Transverse colon (tissue), 4 donors: ENCODE measurements at regions not wholly inside any gene's neighbourhood (a gene's known extent, or its start where the extent isn't known, plus 50 kb on each side); places are given as distances from the start of the nearest gene placed in this dataset.

Experiments used
- DNase-seq: peaks from one replicate; pipeline ENCODE4 v3.0.0-alpha.2; 2019
- H3K27ac ChIP-seq, 4 donors: fragments of 200-600 bp; sonication (generic); 2 replicates each; pipeline ENCODE4 v1.5.1; 2016 to 2018; ENCODE audit warnings: inconsistent platforms in 4 of 4
- H3K27me3 ChIP-seq: fragments of 200-600 bp; sonication (generic); 2 replicates; pipeline ENCODE4 v1.5.1; 2017; ENCODE audit warnings: inconsistent platforms
- H3K36me3 ChIP-seq, 4 donors: fragments of 200-600 bp; sonication (generic); 2 replicates each; pipeline ENCODE4 v1.5.1; 2017 to 2019; ENCODE audit warnings: inconsistent platforms in 4 of 4
- H3K4me1 ChIP-seq, 4 donors: fragments of 200-600 bp; sonication (generic); 2 replicates each; pipeline ENCODE4 v1.5.1; 2017 to 2020; ENCODE audit warnings: inconsistent platforms in 4 of 4
- H3K4me3 ChIP-seq, 4 donors: fragments of 200-600 bp; sonication (generic); 1 replicate in 1 of 4; 2 replicates in 3 of 4; pipeline versions ENCODE4 v1.5.1 to v1.6.1; 2017 to 2019; ENCODE audit warnings: inconsistent platforms in 4 of 4
- H3K9me3 ChIP-seq, 2 donors: fragments of 200-600 bp; sonication (generic); 2 replicates each; pipeline ENCODE4 v1.5.1; 2017 to 2019; ENCODE audit warnings: inconsistent platforms in 2 of 2
- EP300 ChIP-seq: sonication (generic); formaldehyde crosslinking; IDR thresholded peaks from one replicate; pipeline ENCODE4 v1.6.1; 2017; ENCODE audit warnings: antibody characterized with exemption, low read depth
- POLR2A ChIP-seq: fragments of 450-650 bp; IDR thresholded peaks from one replicate; pipeline ENCODE4 v1.6.1; 2016; ENCODE audit warnings: antibody characterized with exemption, mild to moderate bottlenecking, moderate library complexity
- POLR2AphosphoS5 ChIP-seq, 3 donors: sonication (generic); formaldehyde crosslinking; IDR thresholded peaks; one replicate each; pipeline ENCODE4 v1.6.1; 2016; ENCODE audit warnings: antibody characterized with exemption in 3 of 3
- WGBS, 2 donors: methylation state at CpG; one replicate each; pipeline ENCODE4 v1.1.5; 2018; ENCODE audit warnings: low coverage in 1 of 2; 5-methylcytosine and 5-hydroxymethylcytosine counted together
- in situ Hi-C, 4 donors: fragments of 200-750 bp; cut with MboI; loops; one replicate each; pipeline versions ENCODE4 v1.15.0 to v1.15.1; 2017; ENCODE audit warnings: low sequenced_read_pairs in 3 of 4, low pct_ligation_motif_present in 1 of 4, low pct_unique_long_range_greater_than_20kb in 1 of 4
- intact Hi-C: fragments of 100-400 bp; cut with DNase I; formaldehyde crosslinking; loops from one replicate; pipeline ENCODE4 v1.15.1; 2023; ENCODE audit warnings: low total_unique reads
- TF ChIP-seq, protein P1 (sequence below), 5 experiments: fragments of 200-600 bp in 3 of 5; fragments of 450-650 bp in 2 of 5; sonication (generic) in 3 of 5; IDR thresholded peaks; 1 replicate in 2 of 5; 2 replicates in 3 of 5; pipeline ENCODE4 v1.5.1; 2016 to 2017; ENCODE audit warnings: antibody characterized with exemption in 5 of 5, inconsistent platforms in 3 of 5, mild to moderate bottlenecking in 2 of 5, moderate library complexity in 1 of 5

DNA sequence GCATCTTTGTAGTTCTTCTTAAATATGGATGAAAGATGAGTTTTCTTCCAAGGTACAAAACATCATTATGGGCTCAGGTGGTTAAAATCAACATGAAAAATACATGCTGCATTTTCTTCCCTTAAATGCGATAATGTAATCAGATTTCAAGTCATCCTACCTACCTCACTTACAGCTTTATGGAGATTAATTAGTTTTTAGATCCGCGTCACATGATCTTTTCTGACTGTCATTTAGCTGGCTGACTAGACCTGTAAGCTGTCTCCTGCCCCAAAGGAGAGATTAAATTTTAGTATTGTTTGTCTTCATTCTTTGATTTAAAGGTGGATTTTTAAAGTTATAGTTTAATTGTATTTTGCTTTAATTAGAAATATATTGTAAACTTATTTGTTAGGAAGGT is 678.0 kb upstream of the ZEB2 start:
- 93% methylated on average over 3 of the region's 3 CpGs for WGBS, 2 donors
- H3K27ac ChIP-seq: no peak overlapping the region
- in situ Hi-C loops (no loop called here), intact Hi-C loops (no loop called here)
- H3K4me3 ChIP-seq: no peak overlapping the region
- no peaks in the 10 kb centered on the region for H3K27me3 ChIP-seq
- TF ChIP-seq POLR2A: no peak
- no peak for TF ChIP-seq POLR2AphosphoS5 (IDR thresholded peaks at IDR 0.05)
- no peak for TF ChIP-seq EP300
- TF ChIP-seq, protein P1, sequence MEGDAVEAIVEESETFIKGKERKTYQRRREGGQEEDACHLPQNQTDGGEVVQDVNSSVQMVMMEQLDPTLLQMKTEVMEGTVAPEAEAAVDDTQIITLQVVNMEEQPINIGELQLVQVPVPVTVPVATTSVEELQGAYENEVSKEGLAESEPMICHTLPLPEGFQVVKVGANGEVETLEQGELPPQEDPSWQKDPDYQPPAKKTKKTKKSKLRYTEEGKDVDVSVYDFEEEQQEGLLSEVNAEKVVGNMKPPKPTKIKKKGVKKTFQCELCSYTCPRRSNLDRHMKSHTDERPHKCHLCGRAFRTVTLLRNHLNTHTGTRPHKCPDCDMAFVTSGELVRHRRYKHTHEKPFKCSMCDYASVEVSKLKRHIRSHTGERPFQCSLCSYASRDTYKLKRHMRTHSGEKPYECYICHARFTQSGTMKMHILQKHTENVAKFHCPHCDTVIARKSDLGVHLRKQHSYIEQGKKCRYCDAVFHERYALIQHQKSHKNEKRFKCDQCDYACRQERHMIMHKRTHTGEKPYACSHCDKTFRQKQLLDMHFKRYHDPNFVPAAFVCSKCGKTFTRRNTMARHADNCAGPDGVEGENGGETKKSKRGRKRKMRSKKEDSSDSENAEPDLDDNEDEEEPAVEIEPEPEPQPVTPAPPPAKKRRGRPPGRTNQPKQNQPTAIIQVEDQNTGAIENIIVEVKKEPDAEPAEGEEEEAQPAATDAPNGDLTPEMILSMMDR (IDR thresholded peaks at IDR 0.05): no peak
- no peaks in the 10 kb centered on the region for H3K9me3 ChIP-seq
- H3K4me1 ChIP-seq: no peaks in the 10 kb centered on the region
- no peaks in the 10 kb centered on the region for H3K36me3 ChIP-seq
- DNase-seq: no peak

DNA sequence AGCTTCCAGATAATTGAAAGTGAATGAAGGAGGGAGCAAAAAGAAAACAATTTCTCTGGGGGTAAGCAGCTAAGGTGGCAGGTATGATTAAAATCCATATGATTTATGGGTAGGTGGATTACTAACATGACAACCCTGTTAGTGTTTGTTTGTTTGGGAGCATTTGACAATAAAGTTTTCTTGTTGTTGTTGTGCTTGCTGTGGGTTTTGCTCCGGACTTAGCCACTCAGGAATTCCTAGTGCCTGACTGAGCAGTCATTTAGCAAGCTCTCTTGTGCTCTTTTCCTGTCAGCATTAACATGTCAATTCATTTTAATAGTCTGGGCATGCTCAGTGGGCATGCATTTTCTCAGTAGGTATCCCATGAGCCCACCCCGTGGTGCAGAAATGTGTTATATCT is 674.8 kb upstream of the ZEB2 start:
- TF ChIP-seq, protein P1 (IDR thresholded peaks at IDR 0.05): no peak
- TF ChIP-seq POLR2A (no peak), EP300 (no peak), POLR2AphosphoS5 (IDR thresholded peaks at IDR 0.05) (no peak)
- intact Hi-C loops: no loop called here

GRCh38 chr2:145190031-145190703 is 670.2 kb upstream of the ZEB2 start:
- DNase-seq: no peak
- Histone ChIP-seq H3K36me3 (no peaks in the 10 kb centered on the region), H3K27me3 (no peaks in the 10 kb centered on the region), H3K27ac (no peak overlapping the region), H3K9me3 (no peaks in the 10 kb centered on the region), H3K4me3 (no peak overlapping the region), H3K4me1 (no peaks in the 10 kb centered on the region)
- in situ Hi-C loops: no loop called here
- WGBS, 2 donors: 73 to 87% methylated on average over 7 of the region's 7 CpGs
- no peak for TF ChIP-seq POLR2A
- TF ChIP-seq EP300: no peak
- TF ChIP-seq, protein P1 (IDR thresholded peaks at IDR 0.05): no peak
- TF ChIP-seq POLR2AphosphoS5 (IDR thresholded peaks at IDR 0.05): no peak
- intact Hi-C loops: no loop called here

More for the DNA sequence above, 674.8 kb upstream of the ZEB2 start:
- Histone ChIP-seq H3K4me3 (no peak overlapping the region), H3K4me1 (no peaks in the 10 kb centered on the region), H3K27ac (no peak overlapping the region), H3K9me3 (no peaks in the 10 kb centered on the region), H3K27me3 (no peaks in the 10 kb centered on the region), H3K36me3 (no peaks in the 10 kb centered on the region)
- WGBS, 2 donors: 33 to 44% methylated on average over 1 to 2 of the region's 2 CpGs
- DNase-seq: no peak
- in situ Hi-C loops: no loop called here

GRCh38 chr2:145186303-145186702 is 666.4 kb upstream of the ZEB2 start:
- intact Hi-C loops: no loop called here
- Histone ChIP-seq H3K4me1 (no peaks in the 10 kb centered on the region), H3K27me3 (no peaks in the 10 kb centered on the region), H3K36me3 (no peaks in the 10 kb centered on the region), H3K27ac (no peak overlapping the region), H3K4me3 (no peak overlapping the region), H3K9me3 (no peaks in the 10 kb centered on the region)
- TF ChIP-seq EP300 (no peak), POLR2AphosphoS5 (IDR thresholded peaks at IDR 0.05) (no peak), POLR2A (no peak)
- TF ChIP-seq, protein P1 (IDR thresholded peaks at IDR 0.05): no peak
- in situ Hi-C loops: no loop called here
- no peak for DNase-seq
- 63 to 67% methylated on average over 4 of the region's 4 CpGs for WGBS, 2 donors
